ENCODE measurements at regions not wholly inside any gene's neighbourhood (a gene's known extent, or its start where the extent isn't known, plus 50 kb on each side); places are given as distances from the start of the nearest gene placed in this dataset.

- TF ChIP-seq TAF1 (IDR thresholded peaks at IDR 0.05; ENCODE audit: borderline replicate concordance, low read depth, low read length) (no peak), POLR2A (IDR thresholded peaks at IDR 0.05; ENCODE audit: low read depth, low read length) (no peak)
These were observed 138.7 kb downstream of the BBOX1 start for GRCh38 chr11:27179334-27179733.

Data from GM12892 (cell line).